DMS 273 treated with DMSO at 0.1 percent for 48 hours (cell line): ENCODE measurements at regions not wholly inside any gene's neighbourhood (a gene's known extent, or its start where the extent isn't known, plus 50 kb on each side); places are given as distances from the start of the nearest gene placed in this dataset.

Source experiments
- DNase-seq: peaks from one replicate; lab custom pipeline; 2025; lab: John Stamatoyannopoulos, UW

DNA sequence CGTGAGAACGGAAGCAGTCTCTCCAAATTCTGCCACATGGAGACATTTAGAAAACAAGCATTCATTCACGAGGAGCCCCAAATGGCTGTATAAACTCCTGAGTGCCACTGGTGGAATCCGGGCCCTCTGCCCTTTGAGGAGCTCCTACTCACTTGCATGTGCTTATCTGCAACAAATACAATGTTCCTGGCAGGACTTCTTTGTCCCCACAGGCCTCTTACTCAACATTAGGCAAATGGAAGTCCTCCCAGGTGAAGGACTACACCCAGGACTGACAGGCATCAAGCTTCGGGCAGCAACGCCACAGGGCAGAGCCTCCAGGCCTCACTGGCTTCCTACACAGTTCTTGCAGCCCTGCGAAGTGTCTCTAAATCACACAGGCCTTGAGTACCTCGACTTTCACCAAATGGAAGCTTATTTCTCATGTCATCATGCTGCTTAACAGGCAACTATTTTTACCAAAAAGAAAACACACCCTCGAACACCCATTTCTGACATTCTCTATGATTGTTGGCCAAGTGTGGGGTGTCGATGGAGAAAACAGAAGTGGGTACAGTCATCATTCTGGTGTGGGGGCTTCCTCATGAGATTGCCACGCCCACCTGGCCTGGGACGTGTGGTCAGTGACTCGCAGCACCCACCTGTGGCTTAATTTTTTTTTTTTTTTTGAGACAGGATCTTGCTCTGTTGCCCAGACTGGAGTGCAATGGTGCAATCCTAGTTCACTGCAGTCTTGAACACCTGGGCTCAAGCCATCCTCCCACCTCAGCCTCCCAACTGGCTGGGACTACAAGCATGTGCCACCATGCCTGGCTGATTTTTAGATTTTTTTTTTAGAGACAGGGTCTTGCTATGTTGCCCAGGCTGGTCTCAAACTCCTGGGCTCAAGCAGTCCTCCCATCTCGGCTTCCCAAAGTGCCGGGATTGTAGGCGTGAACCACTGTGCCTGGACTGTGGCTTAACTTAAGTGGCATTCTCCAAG, 186.8 kb upstream of the GLI2 start:
- DNase-seq = no peak

DNA sequence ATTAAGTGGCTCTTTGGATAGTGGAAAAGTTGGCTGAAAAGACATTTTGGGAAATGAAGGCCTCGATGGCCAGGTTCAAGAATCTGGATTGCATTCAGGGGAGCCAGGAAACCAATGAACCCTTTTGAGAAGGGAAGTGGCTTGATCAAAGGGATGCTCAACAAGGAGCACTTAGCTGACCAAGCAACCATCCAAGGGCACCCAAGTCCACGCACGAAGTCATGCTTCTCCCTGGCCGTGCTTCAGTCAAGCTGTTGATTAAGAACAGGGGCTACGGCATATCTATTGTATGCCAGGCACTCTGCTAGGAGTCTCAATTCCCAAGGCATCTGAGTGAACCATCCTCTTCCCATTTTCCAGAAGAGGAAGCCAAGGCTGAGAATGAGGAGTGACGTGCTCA, 185.8 kb upstream of the GLI2 start:
- no peak for DNase-seq

DNA sequence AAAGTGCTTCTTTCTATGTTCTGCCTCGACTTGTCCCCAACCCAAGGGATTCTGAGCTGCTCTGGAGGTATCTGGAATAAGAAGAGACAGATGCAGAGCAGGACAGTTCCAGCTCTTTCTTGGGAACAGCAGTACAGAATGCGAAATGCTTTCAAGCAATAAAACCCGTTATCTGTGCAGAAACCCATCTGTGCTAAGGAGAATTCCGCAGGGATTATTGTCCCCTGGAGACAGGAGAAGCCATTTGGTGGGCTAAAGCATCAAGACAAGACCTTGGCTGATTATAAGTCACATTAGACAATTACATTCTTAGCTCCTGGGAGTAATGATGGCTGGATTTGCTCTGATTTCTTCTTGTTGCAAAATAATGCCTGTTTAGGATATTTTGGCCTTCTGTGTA, 185.4 kb upstream of the GLI2 start:
- no peak for DNase-seq

DNA sequence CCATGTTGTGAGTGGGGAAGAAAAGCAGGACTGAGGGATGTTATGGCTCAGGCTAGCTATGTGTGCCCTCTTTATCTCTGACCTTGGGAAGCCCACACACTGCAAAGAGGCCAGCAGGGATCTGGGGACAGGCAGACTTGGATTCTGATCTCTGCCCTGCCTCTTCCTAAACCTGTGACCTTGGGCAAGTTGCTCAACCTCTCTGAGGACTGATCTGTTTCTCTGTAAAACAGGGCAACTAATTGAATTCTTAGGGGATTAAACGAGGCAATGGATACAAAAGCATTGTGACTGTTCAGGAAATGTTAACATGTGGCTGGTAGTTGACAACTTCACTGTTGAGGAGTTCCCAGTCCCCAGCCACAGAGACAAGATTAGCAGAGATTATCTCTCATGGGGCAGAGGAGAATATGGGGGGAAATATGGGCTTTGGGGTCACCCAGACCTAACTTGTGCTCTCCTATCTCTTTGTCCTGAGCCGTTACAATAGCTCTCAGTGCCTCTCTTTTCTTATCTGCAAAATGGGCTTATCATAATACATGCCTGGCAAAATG, 184.7 kb upstream of the GLI2 start:
- no peak for DNase-seq

DNA sequence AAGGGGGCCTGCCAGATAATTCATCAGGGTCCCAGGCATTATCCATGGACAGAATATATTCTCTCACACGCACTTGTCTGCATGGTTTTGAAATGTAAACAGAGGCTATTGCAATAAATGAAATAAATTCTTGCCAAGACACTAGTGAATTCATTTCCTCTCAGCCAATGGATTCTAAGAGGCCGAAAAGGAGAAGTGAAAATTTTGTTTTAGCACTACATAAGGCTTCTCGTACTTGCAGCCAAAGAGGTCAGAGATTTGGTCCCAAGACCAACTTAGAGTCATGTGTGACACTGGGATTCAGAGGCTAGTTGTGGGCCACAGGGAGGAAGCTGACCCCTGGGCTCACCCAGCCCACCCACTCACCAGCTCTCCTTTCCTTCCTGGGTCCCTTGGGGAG, 184.1 kb upstream of the GLI2 start:
- DNase-seq = no peak

DNA sequence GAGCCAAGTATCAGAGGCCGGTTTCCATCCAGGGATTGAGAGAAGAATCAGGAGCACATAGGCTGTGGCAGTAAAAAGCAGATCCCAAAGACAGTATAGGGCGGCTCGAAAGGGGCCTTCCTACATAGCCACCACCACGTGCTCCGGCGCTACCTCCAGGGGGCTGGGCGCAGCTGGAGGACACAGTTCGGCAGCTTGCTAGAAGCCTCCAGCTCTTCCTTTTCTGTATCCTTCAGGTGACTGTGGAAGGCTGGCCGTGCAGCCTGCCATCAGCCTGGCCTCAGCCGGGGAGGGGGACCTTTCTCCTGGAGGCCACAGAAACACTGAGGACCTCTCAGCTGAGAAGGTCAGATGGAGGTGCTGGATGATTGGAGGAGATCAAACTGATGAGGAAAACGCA, 183.6 kb upstream of the GLI2 start:
- no peak for DNase-seq

DNA sequence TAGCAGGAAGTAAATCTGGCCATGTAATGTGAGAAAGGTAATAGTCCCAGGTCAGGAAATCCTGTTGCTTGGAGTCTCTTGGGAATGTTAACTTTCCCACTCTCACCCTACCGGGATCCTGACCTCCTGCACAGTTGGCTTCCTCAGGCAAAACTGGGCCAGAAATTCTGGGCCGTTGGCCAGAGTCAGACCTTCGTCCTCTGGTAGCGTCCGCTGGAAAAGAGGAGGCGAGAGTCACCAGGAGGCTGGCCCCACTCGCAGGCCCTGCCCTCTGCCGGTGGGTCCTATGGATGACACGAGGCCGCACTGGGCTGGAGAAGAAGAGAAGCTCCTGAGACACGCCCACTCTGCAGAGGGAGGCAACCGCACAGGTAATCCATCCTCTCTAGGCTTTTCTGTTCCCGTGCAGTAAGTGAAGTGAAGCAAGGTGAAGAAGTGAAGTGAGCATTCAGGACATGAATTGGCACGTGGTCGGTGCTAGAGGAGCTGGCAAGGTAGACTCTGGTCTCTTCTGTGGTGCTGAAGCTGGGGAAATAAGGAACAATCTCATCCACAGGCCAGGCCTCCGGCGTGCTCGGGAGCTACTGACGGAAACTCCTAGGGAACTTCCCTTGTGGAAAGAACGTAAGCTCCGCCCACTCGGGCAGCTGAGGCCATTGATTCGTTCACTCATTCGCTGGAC, 182.7 kb upstream of the GLI2 start:
- peak; percentile 39 for DNase-seq

DNA sequence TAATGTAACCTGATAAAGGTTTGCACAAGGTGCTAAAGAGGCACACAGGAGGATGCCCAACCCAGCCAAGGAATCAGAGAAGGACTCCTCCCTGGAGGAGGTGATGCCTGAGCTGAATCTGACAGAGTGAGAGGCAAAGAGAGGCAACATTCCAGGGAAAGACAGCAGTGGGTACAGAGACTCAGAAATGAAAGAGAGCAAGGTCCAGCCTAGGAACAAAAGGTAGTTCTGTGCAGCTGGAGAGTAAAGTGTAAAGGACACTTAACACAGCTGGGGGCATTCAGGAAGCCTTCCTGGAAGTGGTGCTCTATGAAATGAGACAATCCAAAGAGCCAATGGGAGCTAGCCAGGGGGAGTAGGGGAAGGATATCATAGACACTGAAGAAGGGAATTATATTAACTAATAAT, 181.0 kb upstream of the GLI2 start:
- DNase-seq = no peak

DNA sequence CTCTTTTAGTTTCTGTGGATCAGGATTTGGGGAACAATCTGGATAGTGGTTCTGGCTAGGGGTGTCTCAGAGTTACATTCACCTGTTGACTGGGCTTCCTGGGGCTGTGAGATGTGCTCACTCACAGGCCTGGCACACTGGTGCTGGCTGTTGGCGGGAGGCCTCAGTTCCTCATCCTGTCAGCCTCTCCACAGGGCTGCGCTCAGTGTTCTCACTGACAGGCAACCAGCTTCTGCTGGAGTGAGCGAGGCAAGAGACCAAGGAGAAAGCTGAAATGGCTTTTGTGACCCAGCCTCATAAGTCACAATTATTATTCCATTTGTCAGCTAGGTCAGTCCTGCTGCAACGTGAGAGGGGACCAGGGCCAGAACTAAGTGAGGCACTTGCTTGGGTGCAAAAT, 180.6 kb upstream of the GLI2 start:
- no peak for DNase-seq

DNA sequence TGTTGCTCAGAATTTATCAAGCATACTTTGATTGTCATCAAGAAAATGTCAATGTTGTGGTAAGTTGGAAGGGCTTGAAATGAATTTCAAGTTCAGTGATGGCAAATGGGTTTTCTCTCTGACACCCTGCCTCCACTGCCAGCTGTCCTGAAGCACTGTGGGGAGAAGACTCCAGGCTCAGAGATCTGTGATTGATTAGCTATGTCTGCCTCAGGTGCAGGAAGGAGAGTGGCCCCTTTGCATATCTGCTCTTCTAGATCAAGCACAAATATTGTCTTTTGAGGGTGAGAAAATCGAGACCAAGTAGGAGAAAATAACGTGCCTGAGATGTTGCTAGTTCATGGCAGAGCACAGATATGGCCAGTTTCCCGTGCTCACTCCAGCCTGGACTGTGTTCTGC, 178.8 kb upstream of the GLI2 start:
- DNase-seq = no peak

DNA sequence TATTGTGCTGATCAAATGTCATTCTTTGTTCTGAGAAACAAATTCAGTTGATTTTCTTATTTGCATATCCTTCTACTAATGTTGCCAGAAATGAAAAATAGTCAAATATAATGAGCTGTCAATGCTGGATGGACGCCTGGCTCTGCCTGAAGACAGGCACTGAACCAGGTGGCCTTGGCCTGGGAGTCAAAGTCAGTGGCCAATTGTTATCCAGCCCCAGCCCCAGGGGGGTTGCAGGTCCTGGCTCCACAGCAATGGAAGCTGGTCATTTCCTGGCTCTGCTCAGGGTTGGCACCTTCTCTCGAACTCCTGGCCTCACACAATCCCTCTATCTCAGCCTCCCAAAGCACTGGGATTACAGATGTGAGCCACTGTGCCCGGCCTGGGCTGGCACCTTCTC, 176.8 kb upstream of the GLI2 start:
- no peak for DNase-seq

DNA sequence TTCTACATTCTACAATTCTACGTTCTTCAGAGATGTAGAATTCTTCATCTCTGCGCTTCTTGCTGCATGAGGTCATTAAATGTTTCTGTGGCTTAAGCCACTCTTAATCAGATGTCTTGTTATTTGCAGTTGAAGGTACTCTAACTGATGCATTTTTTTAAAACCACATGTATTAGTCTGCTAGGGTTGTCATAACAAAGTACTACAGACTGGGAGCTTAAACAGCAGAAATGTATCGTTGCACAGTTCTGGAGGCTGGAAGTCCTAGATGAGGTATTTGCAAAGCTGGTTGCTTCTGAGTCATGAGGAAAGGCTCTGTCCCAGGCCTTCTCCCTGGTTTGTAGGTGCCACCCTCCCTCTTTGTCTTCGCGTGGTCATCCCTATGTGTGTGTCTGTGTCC, 176.3 kb upstream of the GLI2 start:
- no peak for DNase-seq

DNA sequence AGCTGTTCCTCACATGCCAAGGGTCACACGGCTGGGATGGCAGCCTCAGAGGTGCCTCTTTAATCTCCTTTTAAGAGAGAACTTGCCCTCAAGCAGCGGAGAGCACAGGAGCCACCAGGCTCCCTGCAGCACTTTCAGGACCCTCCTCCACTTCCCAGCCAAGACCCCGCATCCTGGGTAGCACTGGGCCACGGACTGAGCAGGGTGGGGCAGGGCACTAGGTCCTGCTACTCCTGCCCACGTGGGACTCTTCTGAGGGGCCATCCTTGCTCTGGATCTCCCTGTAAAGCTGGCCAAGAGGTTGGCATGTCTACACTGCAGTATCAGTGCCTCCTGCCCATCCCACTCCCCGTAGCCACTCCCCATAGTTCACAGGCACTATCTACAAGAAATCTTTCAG, 175.3 kb upstream of the GLI2 start:
- no peak for DNase-seq

DNA sequence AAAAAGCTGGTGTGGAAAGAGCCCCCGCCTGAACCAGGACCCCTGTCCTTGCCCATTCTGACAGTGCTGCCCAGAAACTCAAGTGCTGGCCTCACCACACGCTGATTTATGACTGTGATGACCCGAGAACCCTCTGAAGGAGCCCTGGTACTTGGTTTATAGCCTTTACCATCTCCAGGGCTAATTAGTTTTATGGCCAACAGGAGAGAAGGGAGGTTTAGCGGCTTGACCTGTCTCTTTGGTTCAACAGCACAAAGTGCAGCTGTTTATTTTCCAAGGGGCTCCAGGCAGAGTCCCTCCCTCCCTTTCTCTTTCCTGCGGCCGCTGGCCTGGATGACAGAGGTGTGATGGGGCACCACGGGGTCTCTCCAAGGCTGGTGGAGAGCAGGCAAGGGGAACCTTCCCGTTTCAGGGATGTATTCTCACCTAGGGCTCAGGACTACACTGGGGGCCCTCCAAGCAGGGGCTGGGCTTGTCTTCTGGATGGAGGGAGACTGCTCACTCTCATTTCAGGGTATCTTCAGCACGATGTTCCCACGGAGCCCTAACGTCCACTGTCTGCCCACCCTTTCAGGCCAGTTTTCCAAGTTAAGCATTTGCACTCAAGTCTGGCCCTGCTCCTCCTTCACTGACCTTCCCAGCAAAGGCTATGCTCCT, 174.2 kb upstream of the GLI2 start:
- DNase-seq = no peak

DNA sequence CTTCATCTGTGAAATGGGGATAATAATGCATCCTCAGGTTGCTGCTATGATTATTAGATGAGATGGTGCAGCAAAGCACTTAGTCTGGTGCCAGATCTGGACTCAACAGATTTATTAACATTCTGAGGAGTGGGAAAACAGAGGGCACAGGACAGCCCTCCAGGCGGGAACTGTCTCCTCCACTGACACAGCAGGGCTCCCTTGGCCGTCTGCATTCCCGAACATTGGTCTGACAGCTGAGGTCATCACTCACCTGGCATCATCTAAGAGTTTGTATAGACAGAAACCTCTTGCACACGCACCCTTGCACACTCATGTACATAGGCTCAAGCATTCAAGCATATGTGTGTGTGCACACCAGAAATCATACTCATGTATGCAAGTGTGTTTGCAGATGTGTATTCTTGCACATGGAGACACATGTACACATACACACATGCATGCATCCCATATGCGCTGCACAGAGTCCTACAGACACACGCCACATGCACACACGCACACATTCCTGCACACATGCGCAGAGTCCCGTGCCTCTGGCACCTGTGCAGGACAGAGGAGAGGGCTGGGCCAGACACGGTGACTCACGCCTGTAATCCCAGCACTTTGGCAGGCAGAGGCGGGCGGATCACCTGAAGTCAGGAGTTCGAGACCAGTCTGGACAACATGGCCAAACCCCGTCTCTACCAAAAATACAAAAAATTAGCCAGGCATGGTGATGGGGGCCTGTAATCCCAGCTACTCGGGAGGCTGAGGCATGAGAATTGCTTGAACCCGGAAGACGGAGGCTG, 173.3 kb upstream of the GLI2 start:
- DNase-seq = no peak

DNA sequence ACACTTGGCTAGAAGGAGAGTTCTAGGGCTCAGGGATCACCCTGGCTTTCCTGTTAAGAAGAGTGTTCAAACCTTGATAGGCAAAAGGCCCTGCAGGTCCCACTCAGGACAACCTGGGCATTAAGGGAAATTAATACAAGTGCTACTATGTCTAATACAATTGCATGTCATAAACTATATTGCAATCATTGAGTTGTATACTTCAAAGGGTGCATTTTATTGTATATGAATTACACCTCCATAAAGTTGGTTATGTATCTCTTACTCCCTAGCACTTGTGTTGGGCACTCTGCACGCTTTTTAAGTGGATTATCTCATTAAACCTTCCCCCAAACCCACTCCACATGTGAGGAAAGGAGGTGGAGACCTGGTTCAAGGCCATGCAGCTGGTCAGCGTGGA, 172.1 kb upstream of the GLI2 start:
- DNase-seq = no peak

DNA sequence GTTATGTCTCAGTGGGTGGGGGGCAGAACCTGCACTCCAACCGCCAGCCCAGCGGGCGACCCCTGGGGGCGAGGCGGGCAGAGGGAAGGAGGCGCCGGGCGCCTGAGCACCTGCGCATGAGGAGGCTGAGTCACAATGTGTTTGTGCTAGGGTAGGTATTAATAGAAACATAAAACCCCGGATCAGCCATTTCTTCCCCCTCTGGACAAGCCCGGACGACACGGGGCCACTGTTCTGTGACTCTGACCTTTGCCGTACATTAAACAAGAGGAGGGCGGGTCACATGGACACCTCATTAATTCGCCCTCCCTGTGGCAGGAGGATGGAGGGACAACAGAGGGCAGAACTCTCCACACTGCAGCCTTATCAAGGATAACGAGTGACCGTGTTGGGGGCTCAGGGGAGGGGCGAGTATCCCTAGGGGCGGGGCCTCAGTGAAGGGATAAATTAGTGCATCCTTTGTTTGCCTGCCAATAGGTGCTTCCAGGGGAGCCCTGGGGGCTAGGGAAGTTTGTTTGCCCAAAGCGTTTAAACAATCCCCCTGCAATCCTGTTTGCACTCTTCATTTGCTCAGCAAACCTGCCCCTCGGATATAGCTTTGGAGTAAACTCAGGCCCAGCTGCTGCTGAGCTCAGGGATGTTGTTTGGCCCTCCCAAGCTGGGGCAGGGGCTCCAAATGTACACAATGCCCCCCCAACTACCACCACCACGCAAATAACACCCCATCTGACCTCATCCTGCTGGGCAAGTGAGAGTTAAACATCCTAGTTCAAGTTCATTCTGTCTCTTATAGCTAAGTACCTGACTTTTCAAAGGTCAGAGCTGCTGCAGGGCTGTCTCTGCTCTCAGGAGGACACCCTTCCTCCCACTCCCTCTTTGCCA, 171.2 kb upstream of the GLI2 start:
- DNase-seq = no peak

DNA sequence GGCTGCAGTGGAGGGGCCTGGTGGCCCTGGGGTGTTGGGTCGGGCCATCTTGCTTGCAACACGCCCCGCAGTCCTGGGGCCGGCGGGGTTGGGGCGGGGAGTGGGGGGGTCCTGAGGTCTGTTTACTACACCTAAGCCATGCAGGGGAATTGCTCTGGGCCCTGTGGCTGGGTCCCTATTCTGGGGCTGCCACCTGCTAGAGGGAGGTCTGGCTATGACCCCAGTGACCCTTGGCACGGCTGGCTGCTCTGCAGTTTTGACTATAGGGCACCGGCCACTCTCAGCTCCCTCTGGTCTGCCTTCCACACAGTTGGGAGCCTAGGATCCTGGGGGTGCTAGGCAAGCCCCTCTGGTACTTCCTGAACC, 170.6 kb upstream of the GLI2 start:
- no peak for DNase-seq

DNA sequence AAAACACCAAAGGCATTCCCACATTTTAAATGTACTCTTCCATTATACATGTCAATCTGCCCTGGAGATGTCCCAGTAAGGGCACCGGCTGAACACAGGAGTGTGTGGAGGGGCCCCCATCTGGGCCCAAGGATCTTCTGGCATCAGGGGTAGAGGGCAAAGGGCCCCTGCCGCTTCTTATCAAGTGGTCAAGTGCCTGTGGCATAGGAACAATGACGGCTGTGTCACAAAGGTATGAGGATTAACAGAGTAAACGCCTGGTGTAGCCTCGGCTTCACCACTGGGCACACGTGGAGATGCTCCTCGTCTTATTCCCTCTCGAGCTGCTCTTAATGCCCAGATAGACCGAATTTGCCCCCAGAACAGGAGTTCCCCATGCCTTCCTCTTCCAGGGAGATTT, 169.7 kb upstream of the GLI2 start:
- no peak for DNase-seq

DNA sequence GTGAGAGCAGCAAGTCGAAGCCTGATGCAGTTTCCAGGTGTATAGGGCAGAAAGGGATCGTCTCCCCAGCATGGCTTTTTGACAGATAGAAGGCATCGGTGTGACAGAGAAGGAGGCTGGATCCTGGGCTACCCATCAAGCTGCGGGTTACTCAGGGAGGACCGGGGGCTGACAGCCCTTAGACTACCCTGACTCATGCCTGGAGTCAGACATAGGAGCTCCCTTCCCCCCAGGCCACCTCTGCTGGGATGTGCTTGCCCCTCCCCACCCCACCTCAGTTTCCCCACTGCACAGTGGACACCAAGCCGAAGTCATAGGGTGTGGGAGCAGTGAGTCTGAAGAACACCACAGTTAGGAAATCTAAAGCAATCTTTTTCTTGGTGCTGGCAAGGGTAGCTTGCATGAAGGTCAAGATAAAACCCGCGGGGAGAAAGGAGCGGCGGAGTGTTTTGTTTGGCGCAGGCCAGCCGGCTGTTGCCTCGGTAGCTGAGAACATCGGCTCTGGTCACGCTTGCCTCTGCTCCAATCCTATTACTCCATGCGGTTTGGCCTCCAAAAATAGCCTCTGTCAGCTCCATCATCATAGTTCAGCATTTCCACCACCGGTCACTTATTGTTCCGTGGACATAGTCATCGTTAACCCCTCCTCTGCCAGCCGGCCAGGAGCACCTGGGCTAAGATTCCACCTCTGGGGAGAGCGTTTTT, 169.2 kb upstream of the GLI2 start:
- DNase-seq = no peak
